Neural progenitor cell (in vitro differentiated cells): ENCODE measurements at regions not wholly inside any gene's neighbourhood (a gene's known extent, or its start where the extent isn't known, plus 50 kb on each side); places are given as distances from the start of the nearest gene placed in this dataset.

Experiments
- CTCF ChIP-seq: fragments of 200-600 bp; sonication (generic); IDR thresholded peaks from 2 replicates; pipeline ENCODE4 v1.5.1; 2017; ENCODE audit warnings: antibody characterized with exemption, mild to moderate bottlenecking
- EZH2 ChIP-seq: fragments of 200-600 bp; sonication (generic); IDR thresholded peaks from 2 replicates; pipeline ENCODE4 v1.6.1; 2017; ENCODE audit warnings: antibody characterized with exemption, mild to moderate bottlenecking, moderate library complexity
- EZH2phosphoT487 ChIP-seq: fragments of 200-600 bp; sonication (generic); IDR thresholded peaks from 2 replicates; pipeline ENCODE4 v1.6.1; 2017; ENCODE audit warnings: antibody characterized with exemption

GRCh38 chr4:102169345-102169744 lies 175.9 kb downstream of the SLC39A8 start:
- TF ChIP-seq CTCF = no peak
- no peak for TF ChIP-seq EZH2phosphoT487
- TF ChIP-seq EZH2 = no peak
